HEK293 (cell line): ENCODE measurements at regions not wholly inside any gene's neighbourhood (a gene's known extent, or its start where the extent isn't known, plus 50 kb on each side); places are given as distances from the start of the nearest gene placed in this dataset.
"Not testable (repeated sequence)": the region's sequence is repeated elsewhere in the genome, so short reads cannot be mapped to it uniquely, and the experiment has no call there.

Source experiments
- CTCF ChIA-PET: fragments of 350-600 bp; formaldehyde crosslinking; extraction: SDS; loops from one replicate; lab custom pipeline; 2021; ENCODE audit warnings: antibody characterized with exemption; lab: Yijun Ruan, JAX
- POLR2A ChIA-PET: fragments of 300-600 bp; formaldehyde crosslinking; extraction: SDS; loops from one replicate; lab custom pipeline; 2020; ENCODE audit warnings: antibody characterized with exemption, inconsistent platforms; lab: Yijun Ruan, JAX
- H3K27ac ChIP-seq: fragments of 200-500 bp; sonication (Bioruptor generic); 2 replicates; pipeline ENCODE4 v1.5.1; 2014; ENCODE audit warnings: low read depth, low read length, control low read depth, inconsistent platforms; ENCODE audit errors: extremely low read depth
- H3K36me3 ChIP-seq, 2 experiments: fragments of 200-500 bp in 1 of 2; sonication (Bioruptor generic) in 1 of 2; 1 replicate in 1 of 2; 2 replicates in 1 of 2; pipeline ENCODE4 v1.5.1; 2014 to 2017; ENCODE audit warnings: inconsistent platforms in 2 of 2, low read length in 2 of 2; ENCODE audit not compliant: control insufficient read depth in 2 of 2, insufficient read depth in 1 of 2
- H3K4me1 ChIP-seq: fragments of 200-500 bp; sonication (Bioruptor generic); 2 replicates; pipeline ENCODE4 v1.5.1; 2014; ENCODE audit warnings: mild to moderate bottlenecking, low read length, inconsistent platforms; ENCODE audit not compliant: control insufficient read depth, insufficient read depth
- H3K4me3 ChIP-seq: 2 replicates; pipeline ENCODE4 v1.5.1; 2011; ENCODE audit warnings: low read depth, mild to moderate bottlenecking, control low read depth, low read length, moderate library complexity
- H3K9me3 ChIP-seq: fragments of 200-500 bp; sonication (Bioruptor generic); 2 replicates; pipeline ENCODE4 v1.5.1; 2014; ENCODE audit warnings: low read depth, low read length, inconsistent platforms; ENCODE audit not compliant: control insufficient read depth, insufficient read depth
- KLF9 ChIP-seq: fragments of 450-650 bp; formaldehyde crosslinking; IDR thresholded peaks from 2 replicates; pipeline ENCODE4 v1.5.1; 2016; ENCODE audit warnings: missing biosample characterization, missing genetic modification characterization, low read depth
- MEIS1 ChIP-seq: sonication (generic); formaldehyde crosslinking; IDR thresholded peaks from 2 replicates; pipeline ENCODE4 v1.8.1; 2022; ENCODE audit warnings: missing genetic modification reagents, mild to moderate bottlenecking, borderline replicate concordance
- PBX3 ChIP-seq: sonication (generic); formaldehyde crosslinking; IDR thresholded peaks from 2 replicates; pipeline ENCODE4 v1.8.1; 2022; ENCODE audit warnings: mild to moderate bottlenecking, moderate library complexity, missing genetic modification reagents
- PRDM1 ChIP-seq: fragments of 450-650 bp; formaldehyde crosslinking; IDR thresholded peaks from 2 replicates; pipeline ENCODE4; 2016; ENCODE audit warnings: missing biosample characterization, missing genetic modification characterization
- PRDM10 ChIP-seq: fragments of 450-650 bp; formaldehyde crosslinking; IDR thresholded peaks from 2 replicates; pipeline ENCODE4 v1.5.1; 2016; ENCODE audit warnings: missing biosample characterization, missing genetic modification characterization
- SP7 ChIP-seq: fragments of 450-650 bp; formaldehyde crosslinking; IDR thresholded peaks from 2 replicates; pipeline ENCODE4 v1.5.1; 2016; ENCODE audit warnings: missing biosample characterization, missing genetic modification characterization
- ZBTB8A ChIP-seq: fragments of 450-650 bp; formaldehyde crosslinking; IDR thresholded peaks from 2 replicates; pipeline ENCODE4 v1.5.1; 2016; ENCODE audit warnings: missing biosample characterization, missing genetic modification characterization
- ZEB2 ChIP-seq: fragments of 450-650 bp; formaldehyde crosslinking; IDR thresholded peaks from 2 replicates; pipeline ENCODE4 v1.5.1; 2016; ENCODE audit warnings: missing biosample characterization, missing genetic modification characterization
- ZNF138 ChIP-seq: fragments of 450-650 bp; formaldehyde crosslinking; IDR thresholded peaks from 2 replicates; pipeline ENCODE4 v1.5.1; 2016; ENCODE audit warnings: missing biosample characterization, missing genetic modification characterization, borderline replicate concordance
- ZNF157 ChIP-seq: fragments of 450-650 bp; formaldehyde crosslinking; IDR thresholded peaks from 2 replicates; pipeline ENCODE4 v1.5.1; 2016; ENCODE audit warnings: missing biosample characterization, missing genetic modification characterization
- ZNF239 ChIP-seq: fragments of 450-650 bp; formaldehyde crosslinking; IDR thresholded peaks from 2 replicates; pipeline ENCODE4 v1.5.1; 2016; ENCODE audit warnings: missing biosample characterization, missing genetic modification characterization
- ZNF398 ChIP-seq: fragments of 450-650 bp; formaldehyde crosslinking; IDR thresholded peaks from 2 replicates; pipeline ENCODE4 v1.5.1; 2017; ENCODE audit warnings: missing biosample characterization, missing genetic modification characterization
- ZNF48 ChIP-seq: fragments of 450-650 bp; formaldehyde crosslinking; IDR thresholded peaks from 2 replicates; pipeline ENCODE4 v1.5.1; 2016; ENCODE audit warnings: missing biosample characterization, missing genetic modification characterization
- ZNF513 ChIP-seq: fragments of 450-650 bp; IDR thresholded peaks from 2 replicates; pipeline ENCODE4 v1.5.1; 2018; ENCODE audit warnings: missing biosample characterization, missing genetic modification characterization
- ZNF530 ChIP-seq: fragments of 450-650 bp; formaldehyde crosslinking; IDR thresholded peaks from 2 replicates; pipeline ENCODE4 v1.5.1; 2016; ENCODE audit warnings: low read depth, missing biosample characterization, missing genetic modification characterization
- ZNF707 ChIP-seq: fragments of 450-650 bp; formaldehyde crosslinking; IDR thresholded peaks from 2 replicates; pipeline ENCODE4 v1.5.1; 2016; ENCODE audit warnings: missing biosample characterization, missing genetic modification characterization
- TF ChIP-seq, protein P1 (sequence below): fragments of 450-650 bp; formaldehyde crosslinking; IDR thresholded peaks from 2 replicates; pipeline ENCODE4 v1.5.1; 2016; ENCODE audit warnings: missing biosample characterization, missing genetic modification characterization

DNA sequence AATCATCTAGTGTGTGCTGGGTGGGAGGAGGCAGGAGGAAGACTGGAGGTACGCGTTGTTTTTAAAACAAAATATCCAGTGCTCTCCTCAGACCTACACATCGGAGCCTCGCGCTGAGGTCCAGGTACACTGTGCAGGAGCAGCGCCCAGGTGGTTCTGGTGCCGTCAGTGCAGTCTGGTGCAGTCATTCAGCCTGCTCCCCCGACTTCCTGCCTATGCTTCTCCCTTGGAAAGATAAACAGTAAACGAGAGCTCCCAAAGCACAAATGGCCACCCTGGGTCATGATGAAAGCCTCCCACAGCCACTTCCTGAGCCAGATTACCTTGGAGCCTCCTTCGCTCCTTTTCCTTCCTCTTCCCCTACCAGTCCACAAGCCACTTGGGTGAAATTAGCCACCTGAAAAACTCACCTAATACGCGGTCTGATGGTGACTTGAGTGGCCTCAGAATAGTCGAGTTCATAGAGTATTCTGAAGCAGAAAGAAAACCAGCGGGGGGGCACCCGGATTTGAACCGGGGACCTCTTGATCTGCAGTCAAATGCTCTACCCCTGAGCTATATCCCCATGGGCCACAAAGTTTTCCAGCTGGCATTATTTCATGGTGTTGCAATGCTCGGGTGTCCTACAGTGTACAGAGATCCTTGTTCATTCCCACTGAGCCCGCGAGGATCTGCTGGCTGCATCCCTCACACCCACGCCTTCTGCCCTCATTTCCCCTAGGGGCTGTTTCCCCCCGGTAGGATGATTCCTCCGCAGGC, 82.5 kb downstream of the ZNF467 start (continued):
- TF ChIP-seq PBX3 (CRISPR knock-in tag): no peak

DNA sequence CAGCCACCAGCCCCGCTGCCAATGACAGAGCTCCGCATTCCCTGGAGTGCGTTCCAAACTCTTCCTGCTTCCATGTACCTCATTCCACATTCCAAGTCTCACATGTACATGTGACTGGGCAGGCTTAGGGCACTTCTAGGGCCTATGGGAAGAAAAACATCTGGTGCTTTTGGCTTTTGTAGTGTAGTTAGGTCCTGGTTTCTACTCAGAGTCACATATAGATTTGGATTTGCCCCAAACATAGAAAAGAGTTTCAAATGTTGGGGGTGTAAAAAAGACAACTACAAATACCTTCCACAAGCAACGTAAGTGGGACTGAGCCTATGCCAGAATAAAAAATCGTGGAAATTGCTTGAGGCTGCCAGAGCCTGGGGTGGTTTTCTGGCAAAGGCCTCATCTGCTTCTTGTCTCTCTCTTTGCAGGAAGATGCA, 84.1 kb downstream of the ZNF467 start:
- no peaks in the 10 kb centered on the region for H3K9me3 ChIP-seq
- POLR2A ChIA-PET: no interaction called here
- no peak overlapping the region for H3K27ac ChIP-seq
- CTCF ChIA-PET: interaction anchor here (0.6 kb wide), 1 partner anchor 48 kb away, joined by 3 read pairs; no protein-coding TSS in a partner anchor
- H3K4me1 ChIP-seq: no peaks in the 10 kb centered on the region
- no peak overlapping the region for H3K4me3 ChIP-seq
- H3K36me3 ChIP-seq: no peaks in the 10 kb centered on the region
- TF ChIP-seq SP7 (tag by site-specific recombination) (no peak), KLF9 (tag by site-specific recombination) (no peak), ZNF48 (tag by site-specific recombination) (no peak), ZEB2 (tag by site-specific recombination) (no peak), ZNF138 (no peak), ZNF239 (no peak), PRDM10 (tag by site-specific recombination) (no peak), ZNF157 (tag by site-specific recombination) (no peak), ZNF513 (tag by site-specific recombination) (no peak), MEIS1 (no peak), ZBTB8A (tag by site-specific recombination) (no peak), PRDM1 (tag by site-specific recombination) (no peak), ZNF398 (tag by site-specific recombination) (no peak), ZNF530 (no peak)

- Histone ChIP-seq H3K36me3 (no peaks in the 10 kb centered on the region), H3K4me1 (no peaks in the 10 kb centered on the region), H3K27ac (no peak overlapping the region), H3K4me3 (no peak overlapping the region), H3K9me3 (no peaks in the 10 kb centered on the region)
- ChIA-PET CTCF (interaction anchor here (0.6 kb wide), 1 partner anchor 49 kb away, joined by 3 read pairs; no protein-coding TSS in a partner anchor), POLR2A (no interaction called here)
- TF ChIP-seq ZNF707 (tag by site-specific recombination): peak; percentile 93
- TF ChIP-seq, protein P1, sequence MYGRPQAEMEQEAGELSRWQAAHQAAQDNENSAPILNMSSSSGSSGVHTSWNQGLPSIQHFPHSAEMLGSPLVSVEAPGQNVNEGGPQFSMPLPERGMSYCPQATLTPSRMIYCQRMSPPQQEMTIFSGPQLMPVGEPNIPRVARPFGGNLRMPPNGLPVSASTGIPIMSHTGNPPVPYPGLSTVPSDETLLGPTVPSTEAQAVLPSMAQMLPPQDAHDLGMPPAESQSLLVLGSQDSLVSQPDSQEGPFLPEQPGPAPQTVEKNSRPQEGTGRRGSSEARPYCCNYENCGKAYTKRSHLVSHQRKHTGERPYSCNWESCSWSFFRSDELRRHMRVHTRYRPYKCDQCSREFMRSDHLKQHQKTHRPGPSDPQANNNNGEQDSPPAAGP: no peak
Observed at GRCh38 chr7:149688836-149689235, 84.6 kb downstream of the ZNF467 start.

DNA sequence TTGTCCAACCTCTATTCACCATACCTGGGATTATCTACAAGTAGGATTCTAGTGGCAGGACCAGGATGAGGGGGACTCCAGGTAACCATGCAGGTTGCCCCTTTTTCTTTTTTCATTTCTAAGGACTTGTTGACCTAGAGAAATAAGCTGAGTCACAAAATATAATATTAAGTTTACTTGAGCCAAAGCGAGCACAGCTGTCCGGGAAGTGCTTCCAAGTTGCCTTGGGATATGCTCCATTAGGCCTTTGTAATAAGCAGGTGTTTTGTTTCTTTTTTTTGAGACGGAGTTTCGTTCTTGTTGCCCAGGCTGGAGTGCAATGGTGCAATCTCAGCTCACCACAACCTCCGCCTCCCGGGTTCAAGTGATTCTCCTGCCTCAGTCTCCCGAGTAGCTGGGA, 85.6 kb downstream of the ZNF467 start:
- H3K36me3 ChIP-seq, H3K4me1 ChIP-seq, H3K9me3 ChIP-seq, H3K4me3 ChIP-seq, H3K27ac ChIP-seq, POLR2A ChIA-PET: not testable (repeated sequence)
- CTCF ChIA-PET: interaction anchor here (0.6 to 1.2 kb wide), 4 partner anchors 8 to 115 kb away, joined by 3 to 5 read pairs (median 4); no protein-coding TSS in a partner anchor
